ENCODE measurements at regions not wholly inside any gene's neighbourhood (a gene's known extent, or its start where the extent isn't known, plus 50 kb on each side); places are given as distances from the start of the nearest gene placed in this dataset.

DNA sequence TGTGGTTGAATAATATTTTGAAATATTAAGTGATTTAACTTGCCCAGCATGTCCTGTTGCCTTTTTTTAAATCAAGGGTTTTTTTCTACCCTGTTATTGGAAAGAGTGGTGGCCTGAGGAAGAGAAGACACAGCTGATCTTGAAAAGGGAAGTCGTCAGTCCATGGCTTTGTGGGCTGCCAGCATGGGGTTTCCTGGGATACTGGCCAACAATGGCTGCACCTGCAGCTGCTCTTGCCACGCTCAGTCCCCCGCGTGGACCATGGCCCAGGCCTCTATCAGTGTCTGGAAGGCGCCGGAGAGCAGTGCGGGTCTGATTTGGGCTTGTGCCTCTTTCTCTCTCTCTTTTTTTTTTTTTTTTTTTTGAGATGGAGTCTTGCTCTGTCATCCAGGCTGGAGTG is 99.3 kb downstream of the ASB1 start:
- TF ChIP-seq, protein P1, sequence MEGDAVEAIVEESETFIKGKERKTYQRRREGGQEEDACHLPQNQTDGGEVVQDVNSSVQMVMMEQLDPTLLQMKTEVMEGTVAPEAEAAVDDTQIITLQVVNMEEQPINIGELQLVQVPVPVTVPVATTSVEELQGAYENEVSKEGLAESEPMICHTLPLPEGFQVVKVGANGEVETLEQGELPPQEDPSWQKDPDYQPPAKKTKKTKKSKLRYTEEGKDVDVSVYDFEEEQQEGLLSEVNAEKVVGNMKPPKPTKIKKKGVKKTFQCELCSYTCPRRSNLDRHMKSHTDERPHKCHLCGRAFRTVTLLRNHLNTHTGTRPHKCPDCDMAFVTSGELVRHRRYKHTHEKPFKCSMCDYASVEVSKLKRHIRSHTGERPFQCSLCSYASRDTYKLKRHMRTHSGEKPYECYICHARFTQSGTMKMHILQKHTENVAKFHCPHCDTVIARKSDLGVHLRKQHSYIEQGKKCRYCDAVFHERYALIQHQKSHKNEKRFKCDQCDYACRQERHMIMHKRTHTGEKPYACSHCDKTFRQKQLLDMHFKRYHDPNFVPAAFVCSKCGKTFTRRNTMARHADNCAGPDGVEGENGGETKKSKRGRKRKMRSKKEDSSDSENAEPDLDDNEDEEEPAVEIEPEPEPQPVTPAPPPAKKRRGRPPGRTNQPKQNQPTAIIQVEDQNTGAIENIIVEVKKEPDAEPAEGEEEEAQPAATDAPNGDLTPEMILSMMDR (IDR thresholded peaks at IDR 0.05), result no peak
- no peak for TF ChIP-seq ZFX (IDR thresholded peaks at IDR 0.05; ENCODE audit: borderline replicate concordance)
